Right renal pelvis (tissue), 4 donors: ENCODE measurements at regions not wholly inside any gene's neighbourhood (a gene's known extent, or its start where the extent isn't known, plus 50 kb on each side); places are given as distances from the start of the nearest gene placed in this dataset.
"Not testable (repeated sequence)": the region's sequence is repeated elsewhere in the genome, so short reads cannot be mapped to it uniquely, and the experiment has no call there.

Experiments
- DNase-seq, 4 donors: peaks; one replicate each; pipeline ENCODE4 v3.0.0-alpha.2; 2013; ENCODE audit warnings: low read depth in 4 of 4, low spot score in 3 of 4, missing footprints in 1 of 4

DNA sequence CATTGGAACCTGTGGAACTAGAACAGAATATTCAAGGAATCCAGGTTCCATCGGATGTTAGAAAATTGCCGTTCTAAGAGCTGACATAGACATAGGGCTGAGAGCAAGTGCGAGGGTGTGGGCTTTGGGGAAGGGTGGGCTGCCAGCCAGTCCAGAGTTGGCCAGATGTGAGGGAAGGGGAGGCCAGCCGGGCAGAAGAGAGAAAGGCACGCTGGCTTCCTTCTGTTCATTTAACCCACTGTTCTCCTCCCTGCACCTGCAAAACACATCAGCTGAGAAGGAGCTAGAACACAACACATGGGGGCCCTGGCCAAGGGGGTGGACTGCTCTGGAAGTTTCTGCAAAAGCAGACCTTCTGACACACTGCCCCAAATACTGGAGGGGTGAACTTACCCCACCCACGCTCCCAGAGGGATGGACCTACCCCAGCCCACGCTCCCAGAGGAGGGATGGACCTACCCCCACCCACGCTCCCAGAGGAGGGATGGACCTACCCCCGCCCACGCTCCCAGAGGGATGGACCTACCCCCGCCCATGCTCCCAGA, 98.0 kb downstream of the SHANK2 start:
- no peak for DNase-seq

DNA sequence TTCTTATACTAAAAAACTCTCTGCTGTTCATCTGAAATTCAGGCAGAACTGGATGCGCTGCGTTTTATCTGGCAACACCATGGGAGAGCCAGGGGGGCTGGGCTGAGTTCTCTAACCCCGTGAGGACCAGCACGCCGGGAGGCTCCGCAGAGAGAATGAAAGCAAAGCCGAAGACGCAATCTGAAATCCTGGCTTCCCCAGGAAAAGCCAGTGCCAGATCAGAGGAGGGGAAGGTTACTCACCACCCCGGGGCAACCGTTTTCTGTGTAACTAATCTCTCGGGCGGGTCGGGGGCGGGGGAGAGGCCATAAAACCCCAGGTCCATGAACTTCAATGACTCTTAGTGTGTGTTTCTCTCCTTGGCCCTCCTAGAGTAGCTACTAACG, 99.4 kb downstream of the SHANK2 start:
- no peak for DNase-seq

DNA sequence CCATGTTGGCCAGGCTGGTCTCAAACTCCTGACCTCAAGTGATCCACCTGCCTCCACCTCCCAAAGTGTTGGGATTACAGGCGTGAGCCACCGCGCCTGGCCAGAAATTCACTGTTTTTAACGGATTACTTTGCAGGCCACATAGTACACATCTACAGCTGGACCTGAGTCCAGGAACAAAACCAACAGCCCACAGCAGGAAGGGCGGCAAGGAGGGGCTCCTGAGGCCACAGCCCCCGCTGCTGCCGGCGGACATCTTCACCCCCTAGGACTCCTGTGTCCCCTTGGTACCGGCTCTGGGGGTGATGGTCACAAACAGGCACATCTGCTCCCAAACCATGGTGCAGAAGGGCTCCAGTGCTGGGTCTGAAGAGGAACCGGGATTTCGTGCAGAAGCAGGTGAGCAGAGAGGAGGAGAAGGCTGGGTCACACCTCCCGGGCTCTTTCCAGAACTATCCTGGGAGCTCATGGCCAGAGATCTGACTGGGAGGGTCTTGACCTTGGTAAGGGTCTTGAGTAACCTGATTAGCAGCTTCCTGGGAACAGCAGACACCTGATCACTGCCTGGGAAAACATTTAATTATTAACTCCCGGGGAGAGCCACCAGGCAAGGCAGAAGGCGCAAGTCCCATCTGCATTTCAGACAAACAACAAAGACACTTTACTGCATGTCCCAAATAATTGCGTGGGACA, 99.9 kb downstream of the SHANK2 start:
- DNase-seq = not testable (repeated sequence)

DNA sequence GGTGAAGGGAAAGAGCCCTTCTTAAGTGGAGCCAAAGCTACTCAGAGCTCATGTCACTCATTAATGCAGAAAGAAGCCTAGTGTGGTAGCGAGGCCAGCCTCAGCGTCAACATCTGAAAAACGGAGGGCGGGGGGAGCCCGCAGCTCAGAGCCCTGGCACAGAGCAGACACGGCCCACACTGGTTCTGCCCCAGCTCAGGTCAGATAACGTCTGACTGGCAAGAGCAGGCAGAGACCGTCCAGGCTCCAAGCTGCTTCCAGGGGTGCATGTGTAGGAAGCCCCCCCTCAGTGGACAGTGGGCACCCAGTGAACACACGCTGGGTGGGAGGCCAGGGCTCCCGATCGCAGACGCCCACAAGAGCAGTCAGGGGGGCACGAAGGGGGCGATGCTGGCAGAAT, 100.8 kb downstream of the SHANK2 start:
- no peak for DNase-seq

DNA sequence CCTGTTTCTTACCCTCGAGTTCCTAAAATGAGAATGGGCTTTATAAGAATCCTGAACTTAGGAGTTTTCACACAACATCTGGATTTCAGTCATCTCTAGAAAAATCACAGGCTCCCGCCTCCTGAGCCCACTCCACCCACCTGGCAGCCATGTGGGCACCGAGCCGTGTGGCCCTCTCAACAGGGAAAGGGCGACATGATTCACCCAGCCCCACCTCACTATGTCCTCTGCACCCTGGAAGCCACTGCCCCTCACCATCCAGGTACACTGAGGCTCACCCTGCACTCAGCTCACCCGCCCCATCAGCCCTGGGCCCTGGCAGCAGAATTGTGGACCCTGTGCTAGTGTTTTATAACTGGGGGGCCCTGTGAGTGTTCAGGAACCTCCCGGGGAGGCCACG, 101.5 kb downstream of the SHANK2 start:
- no peak for DNase-seq

DNA sequence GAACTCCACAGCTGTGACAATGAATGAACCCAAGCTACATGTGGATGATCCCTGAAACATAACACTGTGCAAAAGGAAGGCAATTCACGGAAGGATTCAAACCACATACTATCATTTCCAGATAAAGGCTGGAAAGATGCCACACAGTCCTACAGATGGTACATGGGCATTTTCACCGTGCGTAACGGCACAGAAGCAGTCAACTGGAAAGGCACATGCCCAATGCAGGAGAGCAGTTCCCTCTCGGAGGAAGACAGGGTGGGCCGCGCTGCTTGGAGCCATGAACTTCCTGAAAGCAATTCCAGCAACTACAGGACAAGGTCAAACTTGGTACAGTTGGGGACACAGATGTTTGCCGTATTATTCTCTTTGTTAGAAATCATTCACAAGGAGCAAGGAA, 103.7 kb downstream of the SHANK2 start:
- no peak for DNase-seq

DNA sequence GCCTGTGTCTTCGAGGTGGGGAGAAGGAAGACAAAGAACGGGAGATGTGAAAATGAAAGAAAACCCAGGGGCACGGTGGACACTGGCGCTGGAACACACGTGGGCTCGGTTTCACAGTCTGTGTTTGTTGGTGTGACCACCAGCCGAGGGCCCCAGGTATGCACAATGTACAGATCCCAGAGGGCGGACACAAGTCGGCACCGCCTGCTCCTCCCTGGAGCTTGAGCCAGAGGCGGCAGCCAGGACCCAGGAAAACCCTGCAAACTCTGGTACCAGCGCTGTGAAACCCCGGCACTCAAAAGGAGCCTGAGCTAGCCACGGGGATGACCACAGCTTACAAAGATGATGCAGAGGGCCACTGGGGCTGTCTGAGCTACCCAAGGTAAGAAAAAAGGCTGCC, 105.0 kb downstream of the SHANK2 start:
- DNase-seq = no peak

DNA sequence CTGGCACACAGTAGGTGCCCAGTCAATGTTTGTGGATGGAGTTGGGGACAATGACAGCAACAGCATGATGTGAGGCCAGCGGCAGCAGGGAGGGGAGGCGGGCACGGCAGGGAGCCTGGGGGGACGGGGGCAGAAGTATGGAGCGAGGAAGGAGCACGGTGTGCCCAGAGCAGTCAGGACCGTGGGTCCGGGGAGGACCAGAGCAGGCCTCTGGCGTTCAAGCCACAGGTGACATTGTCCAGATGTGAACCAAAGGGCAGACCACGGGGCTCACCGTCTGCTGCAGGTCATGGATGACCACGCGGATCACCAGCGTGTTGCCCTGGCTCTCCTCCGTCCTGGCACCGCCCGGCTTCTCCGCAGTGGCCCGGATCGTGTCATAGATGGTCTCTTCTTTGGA, 105.5 kb downstream of the SHANK2 start:
- no peak for DNase-seq

DNA sequence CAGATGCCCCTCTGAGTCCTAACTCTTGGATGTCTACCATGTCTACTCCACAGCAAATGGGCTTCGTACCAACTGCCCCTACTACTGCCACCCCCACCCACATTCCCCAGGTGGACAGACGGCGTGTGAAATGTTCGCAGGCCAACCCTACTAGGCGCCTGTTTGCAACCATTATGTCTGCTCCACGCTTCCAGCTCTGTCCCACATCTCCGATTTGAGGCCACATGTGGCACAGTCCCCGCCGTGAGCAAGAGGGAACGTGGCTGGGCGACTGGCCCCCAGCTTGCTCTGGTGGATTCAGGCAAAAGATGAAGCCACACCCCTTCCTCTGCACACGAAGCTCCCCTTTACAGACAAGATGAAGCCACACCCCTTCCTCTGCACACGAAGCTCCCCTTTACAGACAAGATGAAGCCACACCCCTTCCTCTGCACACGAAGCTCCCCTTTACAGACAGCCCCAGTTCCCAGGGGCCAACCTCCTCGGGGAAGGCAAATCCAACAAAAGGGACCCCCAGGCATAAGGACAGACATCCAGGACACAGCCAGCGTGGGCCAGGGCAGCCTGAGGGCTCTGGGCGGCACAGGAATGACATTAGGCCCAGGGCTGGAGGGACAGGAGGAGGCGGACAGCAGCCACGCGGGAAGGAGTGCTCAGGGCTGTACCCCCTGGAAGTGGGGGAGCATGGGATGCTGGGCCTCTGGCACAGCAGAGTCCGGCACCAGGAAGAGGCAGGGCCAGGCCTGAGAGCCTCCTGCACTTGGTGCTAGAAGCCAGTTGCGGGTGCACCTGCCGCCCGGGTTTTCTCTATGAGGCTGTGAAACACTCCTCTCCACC, 106.2 kb downstream of the SHANK2 start:
- DNase-seq = no peak

DNA sequence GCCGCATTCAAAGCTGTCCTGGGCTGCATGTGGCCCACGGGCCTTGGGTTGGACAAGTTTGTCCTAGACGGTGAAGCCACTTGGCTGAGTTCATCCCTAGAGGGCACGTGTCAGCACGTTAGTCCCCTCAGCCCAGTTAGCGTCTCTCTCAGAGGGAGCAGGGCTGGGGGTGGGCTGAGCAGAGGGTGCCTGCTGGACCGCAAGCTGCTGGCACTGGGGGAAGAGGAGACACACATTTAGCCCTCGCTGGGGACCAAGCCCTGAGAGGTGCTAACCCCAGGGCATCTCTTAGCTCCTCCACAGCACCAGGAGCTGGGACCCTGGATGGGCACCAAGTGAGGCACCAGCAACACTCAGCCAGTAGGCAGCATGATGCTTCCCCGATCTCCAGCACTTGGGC, 107.0 kb downstream of the SHANK2 start:
- DNase-seq = no peak

DNA sequence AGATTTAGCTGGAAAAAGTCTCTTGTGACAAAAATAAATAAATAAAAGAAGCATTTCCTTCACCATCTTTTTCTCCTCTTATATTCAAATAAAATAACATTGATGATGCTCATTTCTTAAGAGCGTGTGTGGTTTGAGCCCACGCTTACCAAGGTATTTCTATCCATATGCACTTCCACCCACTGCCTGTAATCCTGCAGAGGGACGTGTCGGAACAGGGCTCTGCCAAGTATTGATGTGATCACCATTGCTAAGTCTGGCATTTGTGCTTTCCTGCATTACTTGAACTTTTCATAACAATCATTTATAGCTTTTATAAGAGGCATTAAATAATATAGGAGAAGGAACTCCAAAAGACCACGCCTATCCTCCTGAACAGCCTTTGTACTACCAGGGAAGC, 107.6 kb downstream of the SHANK2 start:
- DNase-seq = no peak

DNA sequence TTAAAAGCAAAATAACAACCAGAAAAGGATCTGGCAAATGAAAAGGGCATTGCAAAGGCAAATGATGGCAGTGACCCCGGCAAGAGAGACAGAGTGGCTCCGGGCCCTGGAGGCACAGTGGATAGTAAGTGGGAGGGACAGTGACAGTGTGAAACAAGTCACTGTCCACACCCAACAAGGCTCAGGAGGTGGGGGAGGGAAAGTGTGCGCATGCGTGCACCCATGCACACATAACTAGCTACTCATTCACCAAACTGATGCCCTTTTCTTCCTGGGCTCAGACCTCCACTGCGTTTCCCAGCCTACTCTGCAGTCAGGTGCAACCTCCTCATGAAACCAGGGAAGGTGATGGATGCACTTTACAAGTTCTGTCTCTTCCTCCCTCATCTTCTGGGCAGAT, 108.4 kb downstream of the SHANK2 start:
- DNase-seq = no peak

DNA sequence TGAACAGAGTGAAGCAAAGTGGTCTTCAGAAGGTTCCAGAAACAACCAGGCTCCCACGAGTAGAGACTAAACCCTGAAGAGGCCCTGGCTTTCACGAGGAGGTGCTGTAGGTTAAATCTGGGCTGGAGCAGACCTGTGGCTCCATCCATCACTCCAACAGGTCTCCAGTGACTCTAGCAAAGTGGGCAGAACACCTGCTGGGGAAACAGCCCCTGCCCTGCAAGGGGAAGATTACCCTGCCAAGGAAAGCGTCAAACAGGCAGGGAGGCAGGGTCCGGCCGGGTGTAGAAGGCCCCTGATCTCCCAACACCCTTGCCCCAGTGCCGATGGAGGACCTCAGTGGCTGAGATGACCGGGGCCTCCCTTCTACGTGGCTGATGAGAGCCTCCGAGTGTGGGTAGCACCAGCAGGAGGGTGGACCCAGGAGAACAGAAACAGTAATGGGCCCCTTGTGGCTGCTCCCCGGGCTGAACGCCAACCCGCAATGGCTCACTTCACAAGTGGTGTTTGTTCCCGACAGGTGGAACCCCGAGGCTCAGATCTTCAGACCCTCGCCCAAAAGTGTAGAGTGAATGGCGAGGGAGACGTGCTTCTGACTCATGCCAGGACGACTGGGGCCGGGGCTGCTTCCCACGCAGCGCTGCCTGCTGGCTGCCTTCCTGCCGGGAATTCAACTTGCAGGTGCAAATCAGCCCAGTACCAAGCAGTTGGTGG, 112.0 kb downstream of the SHANK2 start:
- no peak for DNase-seq

DNA sequence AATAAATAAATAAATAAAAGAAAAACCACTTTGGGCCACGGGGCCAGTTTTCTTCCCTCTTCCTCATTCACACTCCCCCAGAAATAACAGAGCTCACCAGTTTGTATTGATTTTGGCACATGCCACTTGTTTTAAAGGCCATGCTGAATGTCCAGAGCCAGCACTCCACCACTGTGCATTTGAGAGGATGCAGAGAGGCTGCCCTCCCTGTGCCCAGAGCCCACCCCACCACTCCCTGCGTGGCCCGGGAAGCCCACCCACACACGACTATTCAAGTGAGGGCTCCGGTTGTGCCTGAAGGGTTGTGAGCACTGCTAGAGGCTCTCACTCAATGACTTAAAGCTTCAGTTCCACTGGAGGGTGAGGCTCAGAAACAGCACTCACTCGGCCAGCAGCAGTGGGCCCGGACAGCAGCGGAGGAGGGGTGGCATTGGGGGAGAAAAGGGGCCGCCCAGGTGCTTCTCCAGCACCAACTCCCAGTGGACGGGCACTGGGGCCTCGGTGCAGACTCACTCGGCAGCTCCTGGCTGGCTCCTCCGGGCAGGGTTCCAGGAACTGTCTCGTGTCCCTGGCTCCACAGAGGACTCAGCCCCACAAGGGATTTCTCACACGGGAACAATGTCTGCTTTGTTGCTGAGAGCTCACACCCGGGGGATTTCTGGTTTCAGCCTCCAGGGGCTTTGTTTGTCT, 112.7 kb downstream of the SHANK2 start:
- no peak for DNase-seq

DNA sequence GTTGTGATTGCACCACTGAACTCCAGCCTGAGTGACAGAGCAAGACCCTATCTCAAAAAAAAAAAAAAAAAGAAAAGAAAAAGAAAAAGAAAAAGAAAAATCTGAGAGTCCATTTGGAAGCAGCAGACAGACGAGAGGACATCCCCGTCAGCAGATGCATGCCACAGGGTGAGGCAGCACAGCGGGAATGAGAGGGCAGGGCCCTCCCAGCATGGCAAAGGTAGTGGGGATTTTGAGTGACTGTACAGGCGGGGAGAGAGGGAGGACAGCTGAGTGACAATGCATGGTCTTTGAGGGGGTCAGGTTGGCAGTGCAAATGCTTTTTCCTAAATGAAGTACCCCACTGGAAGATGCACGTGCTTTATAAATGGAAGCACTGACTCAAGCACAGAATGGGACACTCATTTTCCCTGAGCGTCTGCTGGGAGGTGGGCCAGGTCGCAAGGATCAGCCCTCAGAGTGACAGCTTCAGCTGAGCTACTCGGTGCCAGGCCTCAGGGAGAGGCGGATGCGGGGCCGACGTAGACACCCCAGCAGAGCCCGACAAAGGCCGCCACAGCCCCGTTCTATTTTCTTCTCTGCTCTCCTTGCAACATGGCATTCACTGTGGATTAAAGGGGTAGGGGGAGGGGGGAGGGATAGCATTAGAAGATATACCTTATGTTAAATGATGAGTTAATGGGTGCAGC, 113.5 kb downstream of the SHANK2 start:
- no peak for DNase-seq

DNA sequence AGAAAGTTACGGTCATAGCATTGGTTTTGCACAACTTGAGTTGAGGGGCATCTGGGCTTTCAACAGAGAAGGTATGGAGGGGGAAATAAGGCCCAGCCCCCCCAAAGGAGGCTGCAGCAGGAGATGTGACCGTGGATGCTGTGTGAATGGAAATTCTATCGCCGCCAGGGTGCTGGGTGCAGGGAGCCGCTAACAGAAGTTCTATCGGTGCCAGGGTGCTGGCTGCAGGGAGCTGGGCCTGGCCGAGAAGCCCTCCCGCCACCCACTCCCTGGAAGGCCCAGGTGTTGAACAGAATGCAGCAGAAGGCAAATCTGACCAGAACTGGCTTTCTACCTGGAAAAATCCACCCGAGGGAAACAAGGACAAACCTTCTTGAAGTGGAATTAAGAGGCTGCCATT, 115.0 kb downstream of the SHANK2 start:
- no peak for DNase-seq

DNA sequence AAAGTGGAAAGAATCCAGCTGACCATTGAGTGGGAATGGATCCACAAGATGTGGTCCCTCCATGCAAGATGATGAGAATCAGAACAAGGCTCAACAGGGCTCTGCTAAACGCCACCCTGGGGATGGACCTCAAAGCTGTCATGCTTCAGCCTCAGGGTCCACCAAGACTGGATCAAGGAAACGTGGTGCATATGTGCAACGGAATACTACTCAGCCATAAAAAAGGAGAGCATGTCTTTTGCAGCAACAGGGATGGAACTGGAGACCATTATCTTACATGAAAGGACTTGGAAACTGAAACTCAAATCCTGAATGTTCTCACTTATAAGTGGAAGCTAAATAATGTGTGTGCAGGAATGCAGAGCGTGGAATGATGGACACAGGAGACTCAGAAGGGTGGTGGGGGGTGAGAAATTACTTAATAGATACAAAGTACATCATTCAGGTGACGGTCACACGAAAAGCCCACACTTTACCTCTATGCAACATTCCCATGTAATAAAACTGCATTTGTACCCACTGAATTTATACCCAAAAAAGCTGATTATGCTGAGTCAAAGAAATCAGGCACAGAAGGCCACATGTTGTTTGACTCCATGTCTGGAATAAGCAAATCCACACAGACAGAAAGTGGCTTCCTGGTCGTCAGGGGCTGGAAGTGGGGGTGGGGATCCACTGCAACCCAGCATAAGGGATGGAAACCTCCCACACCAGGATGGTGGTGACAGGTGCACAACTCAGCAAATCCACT, 116.1 kb downstream of the SHANK2 start:
- no peak for DNase-seq

DNA sequence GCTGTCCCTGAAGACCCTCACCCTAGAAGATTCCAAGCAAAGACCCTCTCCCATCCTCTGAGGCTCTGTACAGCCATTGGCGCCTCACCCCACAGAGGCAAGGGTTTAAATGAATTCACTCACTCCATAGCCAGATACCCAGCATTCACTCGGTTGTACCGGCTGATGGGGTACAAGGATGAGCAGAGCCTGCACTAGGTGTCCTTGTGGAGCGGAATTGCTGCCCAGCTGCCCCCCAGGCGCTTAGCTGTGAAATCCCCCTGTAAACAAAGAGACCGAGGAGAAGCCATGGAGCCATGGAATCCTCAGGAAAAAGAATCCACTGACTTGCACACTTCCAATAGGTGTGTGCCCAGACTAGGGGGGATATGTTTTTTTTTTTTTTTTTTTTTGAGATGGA, 117.3 kb downstream of the SHANK2 start:
- DNase-seq = no peak

DNA sequence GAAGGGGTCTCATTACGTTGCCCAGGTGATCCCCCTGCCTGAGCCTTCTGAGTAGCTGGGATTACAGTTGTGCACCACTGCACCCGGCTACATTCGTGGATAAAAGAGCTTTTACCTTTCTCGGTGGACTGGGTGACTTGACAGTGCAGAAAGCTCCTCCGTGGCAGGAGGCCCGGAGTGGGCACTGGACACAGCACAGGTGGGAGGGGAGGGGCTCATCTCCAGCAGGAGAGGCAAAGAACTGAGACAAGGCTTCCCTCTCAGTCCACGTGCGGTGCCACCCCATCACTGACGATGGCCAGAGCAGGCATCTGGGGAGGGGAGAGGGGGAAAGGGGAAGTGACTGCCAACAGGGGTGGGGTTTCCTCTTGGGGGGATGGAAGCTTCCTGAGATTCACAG, 118.4 kb downstream of the SHANK2 start:
- DNase-seq = no peak

DNA sequence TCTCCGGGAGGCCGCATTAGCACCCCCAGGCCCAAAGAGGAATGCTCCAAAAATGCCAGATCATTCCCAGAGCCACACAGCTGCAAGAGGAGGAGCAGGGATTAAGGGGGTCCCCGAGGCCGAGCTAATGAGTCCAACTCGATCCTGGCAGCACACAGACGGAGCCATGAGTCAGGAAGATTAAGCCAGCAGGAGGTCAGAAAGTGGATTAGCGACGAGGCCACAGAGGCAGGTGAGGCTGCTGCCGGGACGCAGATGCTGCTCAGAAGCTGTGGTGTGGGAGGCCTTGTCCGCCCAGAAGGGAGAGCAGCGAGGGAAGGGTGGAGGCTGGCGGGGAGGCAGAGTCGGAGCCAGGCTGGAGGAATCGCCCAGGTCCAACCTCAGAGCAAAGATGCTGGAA, 120.5 kb downstream of the SHANK2 start:
- DNase-seq = no peak
